Stimulated activated naive CD8-positive, alpha-beta T cell treated with anti-CD3 and anti-CD28 coated beads, Interleukin-15, Interleukin-2, amounts not matched to agents 100 ng/mL and 50 ng/mL, for 24 hours (primary cell): ENCODE measurements at regions not wholly inside any gene's neighbourhood (a gene's known extent, or its start where the extent isn't known, plus 50 kb on each side); places are given as distances from the start of the nearest gene placed in this dataset.
"Not testable (repeated sequence)": the region's sequence is repeated elsewhere in the genome, so short reads cannot be mapped to it uniquely, and the experiment has no call there.

Source experiments
- H3K27ac Mint-ChIP-seq: one replicate; pipeline ENCODE4 v1.8.0; 2021; ENCODE audit warnings: mild to moderate bottlenecking, mixed read lengths
- H3K27me3 Mint-ChIP-seq: one replicate; pipeline ENCODE4 v1.8.0; 2021; ENCODE audit warnings: mixed read lengths
- H3K36me3 Mint-ChIP-seq: one replicate; pipeline ENCODE4 v1.8.0; 2021; ENCODE audit warnings: low read depth, mixed read lengths
- H3K4me1 Mint-ChIP-seq: one replicate; pipeline ENCODE4 v1.8.0; 2021; ENCODE audit warnings: low read depth, mixed read lengths
- H3K4me3 Mint-ChIP-seq: one replicate; pipeline ENCODE4 v1.8.0; 2021; ENCODE audit warnings: mild to moderate bottlenecking, mixed read lengths
- H3K9me3 Mint-ChIP-seq: one replicate; pipeline ENCODE4 v1.8.0; 2021; ENCODE audit warnings: mixed read lengths

DNA sequence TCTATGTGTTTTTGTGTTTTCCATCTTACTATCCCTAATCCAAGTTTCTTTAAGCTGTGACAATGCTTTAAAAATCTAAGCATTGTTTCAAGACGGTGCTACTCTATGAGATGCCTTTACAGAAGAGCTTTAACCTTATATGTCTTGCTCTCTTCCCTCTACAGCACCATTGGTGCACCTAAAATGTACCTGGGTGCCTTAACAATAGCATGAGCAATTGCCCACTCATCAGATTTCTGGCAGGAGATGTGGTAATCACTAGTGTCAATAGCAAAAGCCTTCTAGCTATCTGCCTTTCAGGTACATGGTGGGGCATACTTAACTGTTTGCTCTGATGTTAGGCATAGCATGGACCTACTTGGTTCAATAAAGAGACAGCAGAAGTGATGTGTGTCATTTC lies 222.3 kb upstream of the KIF2A start:
- H3K27me3 Mint-ChIP-seq = no peaks in the 10 kb centered on the region
- H3K9me3 Mint-ChIP-seq = no peaks in the 10 kb centered on the region
- no peaks in the 10 kb centered on the region for H3K36me3 Mint-ChIP-seq
- H3K4me1 Mint-ChIP-seq = no peaks in the 10 kb centered on the region
- H3K27ac Mint-ChIP-seq = no peak overlapping the region
- H3K4me3 Mint-ChIP-seq = no peak overlapping the region

DNA sequence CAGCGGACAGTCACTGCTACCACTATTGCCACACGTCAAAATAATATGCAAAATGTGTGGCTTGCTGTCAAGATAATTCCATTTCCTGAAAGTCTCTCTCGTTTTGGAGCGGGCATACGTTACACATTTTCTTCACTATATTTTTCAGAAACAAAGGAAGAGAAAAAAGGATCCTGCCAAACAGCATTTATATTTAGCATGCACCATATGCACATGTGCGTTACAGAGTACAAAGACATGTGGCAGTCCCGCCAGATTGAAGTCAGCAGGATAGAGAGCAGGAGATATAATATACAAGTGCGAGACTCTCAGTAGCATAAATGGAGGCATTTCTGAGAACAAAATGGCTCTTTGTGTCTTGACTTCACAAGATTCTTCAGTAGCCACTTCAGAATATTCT lies 221.6 kb upstream of the KIF2A start:
- no peak overlapping the region for H3K4me3 Mint-ChIP-seq
- H3K27ac Mint-ChIP-seq = no peak overlapping the region
- H3K36me3 Mint-ChIP-seq = no peaks in the 10 kb centered on the region
- no peaks in the 10 kb centered on the region for H3K4me1 Mint-ChIP-seq
- no peaks in the 10 kb centered on the region for H3K27me3 Mint-ChIP-seq
- no peaks in the 10 kb centered on the region for H3K9me3 Mint-ChIP-seq

DNA sequence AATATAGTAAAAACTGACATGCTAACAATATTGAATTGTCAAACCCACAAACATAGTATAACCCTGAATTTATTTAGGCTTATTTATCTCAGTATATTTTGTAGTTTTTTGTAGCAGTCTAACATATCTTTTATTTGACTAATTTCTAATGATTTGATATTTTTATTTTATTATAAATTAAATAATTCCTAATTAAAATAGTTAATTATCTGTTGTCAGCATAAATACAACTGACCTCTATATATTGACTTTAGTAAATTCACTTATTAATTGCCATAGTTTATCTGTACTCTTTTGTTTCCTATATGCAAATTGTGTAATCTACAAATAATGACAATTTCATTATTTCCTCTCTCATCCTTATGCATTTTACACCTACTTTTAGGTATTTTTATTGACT lies 215.1 kb upstream of the KIF2A start:
- Mint-ChIP-seq H3K36me3 (no peaks in the 10 kb centered on the region), H3K4me1 (peaks cover 8% of the 10 kb centered on the region), H3K27ac (no peak overlapping the region), H3K9me3 (no peaks in the 10 kb centered on the region), H3K27me3 (peaks cover 9% of the 10 kb centered on the region), H3K4me3 (no peak overlapping the region)

DNA sequence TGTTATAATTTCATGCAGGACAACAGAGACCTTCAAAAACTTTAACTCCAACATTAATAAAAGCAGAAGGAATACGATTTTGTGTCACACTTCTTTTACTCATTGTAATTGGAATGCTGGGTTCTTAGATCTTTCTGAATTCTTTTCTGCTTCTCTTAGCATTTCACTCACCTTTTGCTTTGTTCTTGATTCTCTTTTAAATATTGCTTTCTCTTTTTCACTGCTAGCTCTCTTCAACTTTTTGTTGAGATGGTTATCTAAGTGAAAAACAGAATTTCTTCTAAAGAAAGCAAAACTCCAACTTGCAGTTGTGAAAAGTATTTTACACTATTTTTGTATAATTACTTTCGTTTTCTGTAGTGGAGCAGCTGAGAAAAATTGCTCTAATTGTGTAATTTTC lies 212.6 kb upstream of the KIF2A start:
- H3K27ac Mint-ChIP-seq = no peak overlapping the region
- no peaks in the 10 kb centered on the region for H3K9me3 Mint-ChIP-seq
- H3K36me3 Mint-ChIP-seq = no peaks in the 10 kb centered on the region
- no peak overlapping the region for H3K4me3 Mint-ChIP-seq
- peaks cover 9% of the 10 kb centered on the region for H3K27me3 Mint-ChIP-seq
- H3K4me1 Mint-ChIP-seq = peaks cover 8% of the 10 kb centered on the region

DNA sequence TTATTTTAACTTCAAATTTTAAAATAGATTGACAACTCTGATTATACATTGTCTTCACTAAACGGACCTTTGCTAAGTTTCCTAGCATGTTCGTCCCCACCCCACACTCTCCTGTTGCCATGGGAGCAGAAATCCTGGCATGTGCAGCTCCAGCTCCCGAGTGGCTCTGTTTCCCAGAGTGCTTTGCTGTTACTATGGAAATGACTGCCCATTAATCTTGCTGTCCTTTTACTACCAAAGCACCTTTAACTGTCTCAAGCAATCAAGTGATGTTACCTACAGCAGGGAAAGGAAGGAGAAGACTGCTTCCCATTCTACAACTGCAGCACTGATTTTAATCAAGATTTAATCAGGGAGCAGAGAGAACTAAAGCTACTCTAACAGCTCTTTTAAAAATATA lies 212.0 kb upstream of the KIF2A start:
- H3K4me1 Mint-ChIP-seq = peaks cover 8% of the 10 kb centered on the region
- peaks cover 9% of the 10 kb centered on the region for H3K27me3 Mint-ChIP-seq
- H3K4me3 Mint-ChIP-seq = no peak overlapping the region
- no peaks in the 10 kb centered on the region for H3K9me3 Mint-ChIP-seq
- no peaks in the 10 kb centered on the region for H3K36me3 Mint-ChIP-seq
- no peak overlapping the region for H3K27ac Mint-ChIP-seq

DNA sequence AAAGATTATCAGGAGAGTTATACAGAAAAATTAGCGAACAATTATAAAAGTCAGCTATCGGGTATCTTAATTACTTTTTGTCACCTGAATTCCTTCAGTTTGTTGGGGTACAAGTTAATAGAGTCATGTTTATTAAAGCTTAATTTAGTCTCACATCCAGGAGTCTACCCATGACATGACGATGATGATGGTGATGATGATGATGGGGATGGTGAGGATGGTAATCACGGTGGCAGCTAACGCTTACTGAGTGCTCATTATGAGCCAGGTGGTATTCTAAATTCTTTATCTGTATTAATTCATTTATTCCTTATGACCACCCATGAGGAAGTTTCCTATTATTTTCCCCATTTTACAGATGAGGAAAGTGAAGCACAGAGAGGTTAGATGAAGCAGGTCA lies 208.6 kb upstream of the KIF2A start:
- H3K9me3 Mint-ChIP-seq = no peaks in the 10 kb centered on the region
- H3K27ac Mint-ChIP-seq = no peak overlapping the region
- H3K36me3 Mint-ChIP-seq = no peaks in the 10 kb centered on the region
- H3K4me1 Mint-ChIP-seq = peaks cover 8% of the 10 kb centered on the region
- H3K27me3 Mint-ChIP-seq = peaks cover 5% of the 10 kb centered on the region
- no peak overlapping the region for H3K4me3 Mint-ChIP-seq

DNA sequence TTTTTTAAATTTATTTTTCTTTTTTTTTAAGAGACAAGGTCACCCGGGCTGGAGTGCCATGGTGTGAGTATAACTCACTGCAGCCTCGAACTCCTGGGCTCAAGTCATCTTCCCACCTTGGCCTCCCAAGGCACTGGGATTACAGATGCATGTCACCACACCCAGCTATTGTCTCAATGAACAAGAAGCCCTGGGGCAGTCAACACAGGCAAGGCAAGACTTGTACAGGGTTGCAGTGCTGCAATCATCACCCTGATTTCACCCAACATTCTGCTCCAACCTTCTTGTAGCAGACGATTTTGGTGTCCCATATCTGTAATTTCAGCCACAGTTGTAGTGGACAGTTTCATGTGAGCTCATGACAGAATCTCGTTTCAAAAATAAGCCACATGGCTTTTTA lies 205.8 kb upstream of the KIF2A start:
- Mint-ChIP-seq H3K9me3 (no peaks in the 10 kb centered on the region), H3K27ac (no peak overlapping the region), H3K36me3 (no peaks in the 10 kb centered on the region), H3K4me3 (no peak overlapping the region), H3K27me3 (no peaks in the 10 kb centered on the region), H3K4me1 (no peaks in the 10 kb centered on the region)

DNA sequence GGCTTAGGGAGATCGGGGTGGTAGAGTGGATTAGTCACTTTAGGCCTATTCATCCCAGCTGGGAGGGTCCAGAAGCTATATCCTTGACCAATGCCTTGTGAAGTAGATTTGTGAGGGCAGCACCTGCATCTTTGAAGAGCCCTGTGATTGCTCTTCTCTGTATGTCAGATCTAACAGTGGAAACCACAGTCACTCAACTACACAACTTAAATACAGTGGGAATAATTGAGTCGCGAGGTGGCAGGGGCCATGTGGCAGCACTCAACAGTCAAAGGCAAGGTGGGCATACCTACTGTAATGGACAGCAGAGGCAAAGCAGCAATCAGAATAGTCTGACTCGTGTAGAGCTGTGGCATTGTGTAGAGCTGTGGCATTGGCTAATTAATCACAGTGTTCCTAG lies 202.1 kb upstream of the KIF2A start:
- not testable (repeated sequence) for H3K4me3 Mint-ChIP-seq, H3K36me3 Mint-ChIP-seq, H3K4me1 Mint-ChIP-seq, H3K27me3 Mint-ChIP-seq, H3K9me3 Mint-ChIP-seq, H3K27ac Mint-ChIP-seq

DNA sequence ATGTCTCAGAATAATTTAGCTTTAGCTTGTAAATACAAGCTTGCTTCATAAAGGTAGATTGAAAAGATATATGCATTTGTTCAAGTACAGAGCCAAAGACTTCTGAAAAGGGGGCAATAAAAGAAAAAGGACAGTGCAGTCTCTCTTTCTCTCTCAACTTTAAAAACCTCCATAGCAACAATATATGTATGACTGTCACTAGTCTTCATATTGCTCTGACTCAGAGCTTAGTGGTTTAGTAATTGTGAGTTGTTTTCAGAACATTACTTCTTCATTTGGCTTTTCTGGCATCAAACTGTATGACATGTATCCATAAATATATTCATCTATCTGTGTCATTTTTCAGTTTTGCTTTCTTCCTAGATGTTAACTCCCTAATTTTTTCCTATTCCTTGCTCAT lies 194.6 kb upstream of the KIF2A start:
- H3K27me3 Mint-ChIP-seq = peaks cover 13% of the 10 kb centered on the region
- H3K36me3 Mint-ChIP-seq = no peaks in the 10 kb centered on the region
- no peak overlapping the region for H3K27ac Mint-ChIP-seq
- no peaks in the 10 kb centered on the region for H3K4me1 Mint-ChIP-seq
- no peak overlapping the region for H3K4me3 Mint-ChIP-seq
- H3K9me3 Mint-ChIP-seq = no peaks in the 10 kb centered on the region

DNA sequence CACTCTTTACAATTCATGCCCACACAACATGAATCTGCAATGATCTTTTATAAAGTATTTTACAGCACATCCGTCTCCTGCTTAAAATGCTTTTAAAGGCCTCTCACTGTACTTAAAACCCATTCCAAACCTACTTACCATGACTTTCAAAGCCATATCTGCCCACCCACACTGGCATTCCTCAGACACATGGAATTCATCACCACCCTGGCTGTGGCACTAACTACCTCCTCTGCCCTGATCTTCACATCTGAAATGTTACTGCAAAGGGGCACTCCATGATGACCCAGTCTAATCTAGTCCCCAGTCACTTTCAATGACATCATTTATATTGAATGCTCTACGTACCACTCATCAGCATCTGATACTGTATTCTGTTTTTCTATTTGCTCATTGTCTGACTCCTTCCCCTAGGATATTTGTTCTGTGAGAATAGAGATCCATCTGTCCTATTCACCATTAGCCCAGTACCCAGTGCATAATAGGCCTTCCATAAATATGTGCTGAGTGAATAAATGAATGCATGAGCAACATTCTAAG lies 193.2 kb upstream of the KIF2A start:
- H3K4me3 Mint-ChIP-seq = no peak overlapping the region
- peaks cover 13% of the 10 kb centered on the region for H3K27me3 Mint-ChIP-seq
- no peaks in the 10 kb centered on the region for H3K4me1 Mint-ChIP-seq
- H3K27ac Mint-ChIP-seq = no peak overlapping the region
- no peaks in the 10 kb centered on the region for H3K9me3 Mint-ChIP-seq
- H3K36me3 Mint-ChIP-seq = no peaks in the 10 kb centered on the region

DNA sequence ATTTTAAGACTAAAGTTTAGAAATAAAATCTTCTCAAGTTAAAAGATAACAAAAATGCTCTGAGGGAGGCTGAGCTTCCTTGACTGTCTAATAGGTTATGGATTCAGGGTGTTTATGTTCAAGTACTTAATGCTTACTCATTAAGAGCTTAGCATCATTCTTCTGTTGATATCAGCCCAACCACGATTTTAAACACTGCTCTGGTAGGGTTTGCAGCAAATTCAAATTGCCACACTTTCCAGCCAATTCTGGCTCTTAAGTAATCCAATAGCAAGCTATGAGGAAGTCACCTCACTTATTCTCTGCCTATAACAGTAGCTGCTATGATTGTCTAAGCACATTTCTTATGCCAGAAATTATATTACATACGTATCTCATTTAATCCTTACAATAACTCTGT lies 191.0 kb upstream of the KIF2A start:
- H3K27ac Mint-ChIP-seq = no peak overlapping the region

DNA sequence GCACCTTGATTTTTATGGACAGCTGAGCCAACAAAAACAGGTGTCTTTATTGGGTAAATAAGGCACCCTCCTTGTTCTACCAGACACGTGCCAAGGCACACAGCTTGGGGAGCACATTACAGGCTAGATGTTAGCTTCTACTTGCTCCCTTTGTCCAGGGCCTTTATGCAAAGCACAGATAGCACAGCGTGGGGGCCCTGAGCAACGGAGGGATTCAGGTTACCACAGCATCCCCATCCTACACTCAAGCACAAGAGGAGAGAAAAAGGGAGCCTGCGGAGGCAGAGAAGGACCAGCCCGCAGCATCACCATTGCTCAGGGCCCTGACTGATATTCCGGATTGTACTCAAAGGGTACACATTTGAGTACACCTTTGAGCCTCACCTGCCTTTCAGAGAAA lies 181.7 kb upstream of the KIF2A start:
- Mint-ChIP-seq H3K27me3 (peaks cover 4% of the 10 kb centered on the region), H3K4me3 (no peak overlapping the region), H3K36me3 (no peaks in the 10 kb centered on the region), H3K27ac (no peak overlapping the region), H3K4me1 (no peaks in the 10 kb centered on the region), H3K9me3 (peaks cover 3% of the 10 kb centered on the region)

More for the DNA sequence above, 191.0 kb upstream of the KIF2A start:
- no peaks in the 10 kb centered on the region for H3K36me3 Mint-ChIP-seq
- H3K9me3 Mint-ChIP-seq = peaks cover 2% of the 10 kb centered on the region
- H3K27me3 Mint-ChIP-seq = peaks cover 20% of the 10 kb centered on the region
- no peaks in the 10 kb centered on the region for H3K4me1 Mint-ChIP-seq
- no peak overlapping the region for H3K4me3 Mint-ChIP-seq

DNA sequence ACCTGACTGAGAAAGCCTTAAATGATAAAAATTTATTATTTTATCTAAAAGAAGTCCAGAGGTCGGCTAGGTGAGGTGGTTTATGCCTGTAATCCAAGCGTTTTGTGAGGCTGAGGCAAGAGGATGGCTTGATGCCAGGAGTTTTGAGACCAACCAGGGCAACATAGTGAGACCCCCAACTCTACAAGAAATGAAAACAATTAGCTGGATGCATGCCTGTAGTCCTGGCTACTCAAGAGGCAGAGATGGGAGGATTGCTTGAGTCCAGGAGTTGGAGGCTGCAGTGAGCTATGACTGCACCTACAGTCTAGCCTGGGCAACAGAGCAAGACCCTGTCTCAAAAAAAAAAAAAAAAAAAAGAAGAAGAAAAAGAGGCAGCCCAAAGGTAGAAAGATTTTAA lies 179.9 kb upstream of the KIF2A start:
- Mint-ChIP-seq H3K27me3 (no peaks in the 10 kb centered on the region), H3K27ac (no peak overlapping the region)

DNA sequence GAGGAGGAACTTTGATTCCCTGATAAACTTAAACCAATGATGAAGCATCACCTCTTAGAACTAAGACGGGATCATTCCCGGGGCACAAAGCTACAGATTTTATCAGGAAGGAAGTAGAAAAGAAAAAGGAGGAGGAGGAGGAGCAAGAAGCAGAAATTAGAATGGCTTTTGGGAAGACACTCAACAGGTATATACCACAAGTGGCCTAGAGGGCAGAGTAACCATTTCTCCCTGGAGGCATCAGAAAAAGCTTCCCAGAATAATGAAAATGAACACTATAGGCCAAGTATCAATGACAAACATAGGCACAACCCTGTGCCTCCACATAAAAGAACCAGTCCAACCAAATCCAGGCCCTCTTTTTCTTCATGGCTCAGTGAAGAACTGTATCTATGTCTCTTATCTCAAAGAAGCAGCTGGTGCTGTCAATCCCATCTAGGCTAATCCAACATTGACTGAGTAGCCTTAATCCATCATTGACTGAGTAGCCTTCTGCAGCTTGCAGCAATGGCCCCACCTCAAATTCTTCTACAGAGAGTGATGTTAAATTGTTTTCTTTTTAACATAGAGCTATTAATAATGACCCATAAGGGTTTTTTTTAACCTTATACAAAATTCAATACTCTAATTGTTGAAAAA lies 178.8 kb upstream of the KIF2A start:
- H3K9me3 Mint-ChIP-seq = no peaks in the 10 kb centered on the region
- H3K4me3 Mint-ChIP-seq = no peak overlapping the region
- no peaks in the 10 kb centered on the region for H3K36me3 Mint-ChIP-seq
- H3K27me3 Mint-ChIP-seq = no peaks in the 10 kb centered on the region
- H3K27ac Mint-ChIP-seq = no peak overlapping the region
- no peaks in the 10 kb centered on the region for H3K4me1 Mint-ChIP-seq

More for the DNA sequence above, 179.9 kb upstream of the KIF2A start:
- Mint-ChIP-seq H3K4me1 (no peaks in the 10 kb centered on the region), H3K9me3 (no peaks in the 10 kb centered on the region), H3K36me3 (no peaks in the 10 kb centered on the region), H3K4me3 (no peak overlapping the region)

DNA sequence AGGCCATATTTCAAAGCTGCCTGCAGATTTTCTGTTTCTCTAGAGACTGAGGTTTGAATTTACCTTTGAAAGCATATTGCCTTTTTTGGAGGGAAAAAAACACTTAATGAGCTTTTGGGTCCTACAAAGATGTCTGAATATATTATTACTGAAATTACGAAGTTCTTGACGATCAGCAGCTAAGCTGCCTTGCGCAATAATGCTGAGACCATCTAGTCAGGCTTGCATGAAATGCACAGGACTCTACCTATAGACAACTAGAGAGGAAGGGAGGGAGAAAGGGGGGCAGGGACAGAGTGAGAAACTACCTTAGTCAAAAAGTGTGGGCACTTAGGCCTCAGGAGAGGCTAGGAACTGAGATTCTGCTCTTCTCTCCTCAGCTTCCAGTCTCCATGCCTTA lies 175.9 kb upstream of the KIF2A start:
- Mint-ChIP-seq H3K27me3 (no peaks in the 10 kb centered on the region), H3K4me3 (no peak overlapping the region), H3K36me3 (no peaks in the 10 kb centered on the region), H3K4me1 (no peaks in the 10 kb centered on the region), H3K27ac (no peak overlapping the region), H3K9me3 (no peaks in the 10 kb centered on the region)

DNA sequence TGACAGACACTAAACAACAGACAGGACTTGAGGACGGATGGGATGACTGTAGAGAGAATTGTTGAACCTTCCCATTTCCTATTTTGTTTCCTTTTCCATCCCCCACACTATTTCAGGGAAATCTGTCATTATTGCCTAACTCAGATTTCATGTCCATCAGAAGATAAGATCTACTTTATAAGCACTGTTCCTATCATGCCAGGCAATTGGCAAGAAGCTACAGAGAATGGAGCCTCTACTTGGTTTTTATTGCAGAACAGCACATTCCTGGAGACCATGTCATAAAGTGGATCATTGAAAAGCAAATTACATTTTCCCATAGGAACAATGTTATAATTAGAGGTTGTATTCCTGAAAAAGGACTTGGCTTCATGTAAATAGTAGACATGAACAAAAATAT lies 173.7 kb upstream of the KIF2A start:
- Mint-ChIP-seq H3K36me3 (no peaks in the 10 kb centered on the region), H3K27ac (no peak overlapping the region), H3K27me3 (peaks cover 4% of the 10 kb centered on the region), H3K4me3 (no peak overlapping the region), H3K9me3 (no peaks in the 10 kb centered on the region), H3K4me1 (no peaks in the 10 kb centered on the region)
